ENCODE measurements at regions not wholly inside any gene's neighbourhood (a gene's known extent, or its start where the extent isn't known, plus 50 kb on each side); places are given as distances from the start of the nearest gene placed in this dataset.

GRCh38 chr7:156560075-156560474 is 80.5 kb upstream of the RNF32 start:
- no peak overlapping the region for H3K27ac ChIP-seq
- WGBS, 2 donors: 74 to 78% methylated on average over 8 to 9 of the region's 9 CpGs
- H3K27me3 ChIP-seq: no peaks in the 10 kb centered on the region
- no peaks in the 10 kb centered on the region for H3K36me3 ChIP-seq
- H3K4me3 ChIP-seq: no peak overlapping the region
- H3K9me3 ChIP-seq: peaks cover 0 to 6% (median 0%) of the 10 kb centered on the region in 4 donors
- no peaks in the 10 kb centered on the region for H3K4me1 ChIP-seq
- TF ChIP-seq EP300 (IDR thresholded peaks at IDR 0.05) (no peak), CTCF (IDR thresholded peaks at IDR 0.05) (no peak), POLR2AphosphoS5 (IDR thresholded peaks at IDR 0.05) (no peak), POLR2A (IDR thresholded peaks at IDR 0.05) (no peak)
- no peak for DNase-seq
- ATAC-seq (ENCODE audit: low FRiP score in 2 of 2): no peak

- Histone ChIP-seq H3K27ac (no peak overlapping the region), H3K36me3 (no peaks in the 10 kb centered on the region), H3K9me3 (no peaks in the 10 kb centered on the region), H3K4me3 (no peak overlapping the region), H3K27me3 (no peaks in the 10 kb centered on the region), H3K4me1 (no peaks in the 10 kb centered on the region)
- TF ChIP-seq POLR2AphosphoS5 (IDR thresholded peaks at IDR 0.05) (no peak), EP300 (IDR thresholded peaks at IDR 0.05) (no peak), POLR2A (IDR thresholded peaks at IDR 0.05) (no peak), CTCF (IDR thresholded peaks at IDR 0.05) (no peak)
- no peak for ATAC-seq (ENCODE audit: low FRiP score in 2 of 2)
- WGBS, 2 donors: 97 to 100% methylated on average over 4 to 9 of the region's 9 CpGs
- no peak for DNase-seq
These were observed 81.6 kb upstream of the RNF32 start for GRCh38 chr7:156559001-156559400.

- WGBS, 2 donors: 88 to 91% methylated on average over 4 of the region's 4 CpGs
- Histone ChIP-seq H3K27me3 (no peaks in the 10 kb centered on the region), H3K27ac (no peak overlapping the region), H3K9me3 (no peaks in the 10 kb centered on the region), H3K36me3 (no peaks in the 10 kb centered on the region), H3K4me1 (no peaks in the 10 kb centered on the region), H3K4me3 (no peak overlapping the region)
- ATAC-seq (ENCODE audit: low FRiP score in 2 of 2) (no peak), DNase-seq (no peak)
- TF ChIP-seq POLR2AphosphoS5 (IDR thresholded peaks at IDR 0.05) (no peak), POLR2A (IDR thresholded peaks at IDR 0.05) (no peak), CTCF (IDR thresholded peaks at IDR 0.05) (no peak), EP300 (IDR thresholded peaks at IDR 0.05) (no peak)
These were observed 82.4 kb upstream of the RNF32 start for GRCh38 chr7:156558198-156558597.

GRCh38 chr7:156556083-156556482 is 84.5 kb upstream of the RNF32 start:
- TF ChIP-seq POLR2A (IDR thresholded peaks at IDR 0.05) (no peak), EP300 (IDR thresholded peaks at IDR 0.05) (no peak), CTCF (IDR thresholded peaks at IDR 0.05) (no peak)
- WGBS, 2 donors: 90 to 100% methylated on average over 2 of the region's 2 CpGs
- H3K27me3 ChIP-seq: no peaks in the 10 kb centered on the region
- no peaks in the 10 kb centered on the region for H3K4me1 ChIP-seq
- H3K36me3 ChIP-seq: no peaks in the 10 kb centered on the region
- H3K4me3 ChIP-seq: no peak overlapping the region
- ATAC-seq (ENCODE audit: low FRiP score in 2 of 2) (no peak), DNase-seq (no peak)
- H3K9me3 ChIP-seq: no peaks in the 10 kb centered on the region
- no peak overlapping the region for H3K27ac ChIP-seq

- WGBS, 2 donors: 79 to 80% methylated on average over 8 of the region's 8 CpGs
- Histone ChIP-seq H3K27ac (no peak overlapping the region), H3K36me3 (no peaks in the 10 kb centered on the region), H3K4me1 (no peaks in the 10 kb centered on the region), H3K27me3 (no peaks in the 10 kb centered on the region), H3K9me3 (no peaks in the 10 kb centered on the region), H3K4me3 (no peak overlapping the region)
- ATAC-seq (ENCODE audit: low FRiP score in 2 of 2) (no peak), DNase-seq (no peak)
- TF ChIP-seq EP300 (IDR thresholded peaks at IDR 0.05) (no peak), CTCF (IDR thresholded peaks at IDR 0.05) (no peak), POLR2A (IDR thresholded peaks at IDR 0.05) (no peak), POLR2AphosphoS5 (IDR thresholded peaks at IDR 0.05) (no peak)
These were observed 86.1 kb upstream of the RNF32 start for GRCh38 chr7:156554488-156554887.

Data from upper lobe of left lung (tissue), 6 donors.